Skeletal muscle tissue (tissue), 3 donors: ENCODE measurements at regions not wholly inside any gene's neighbourhood (a gene's known extent, or its start where the extent isn't known, plus 50 kb on each side); places are given as distances from the start of the nearest gene placed in this dataset.
A peak's percentile ranks its signal among the peaks of the same experiment; 100 is the strongest.

Experiments used
- H3K27ac ChIP-seq: one replicate; pipeline ENCODE4 v1.7.0; 2013; ENCODE audit warnings: mild to moderate bottlenecking, low read depth, low read length, inconsistent platforms
- H3K27me3 ChIP-seq, 3 donors: one replicate each; pipeline ENCODE4 v1.7.0; 2013; ENCODE audit warnings: low read length in 3 of 3; ENCODE audit not compliant: control insufficient read depth in 3 of 3, insufficient read depth in 3 of 3
- H3K36me3 ChIP-seq, 3 donors: one replicate each; pipeline ENCODE4 v1.7.0; 2013; ENCODE audit warnings: low read length in 3 of 3; ENCODE audit not compliant: control insufficient read depth in 3 of 3, insufficient read depth in 3 of 3
- H3K4me1 ChIP-seq, 3 donors: one replicate each; pipeline ENCODE4 v1.7.0; 2013; ENCODE audit warnings: low read length in 3 of 3, mild to moderate bottlenecking in 3 of 3; ENCODE audit not compliant: control insufficient read depth in 3 of 3, insufficient read depth in 3 of 3
- H3K4me3 ChIP-seq, 3 donors: one replicate each; pipeline ENCODE4 v1.7.0; 2013; ENCODE audit warnings: low read length in 3 of 3
- H3K9ac ChIP-seq, 3 donors: one replicate each; pipeline ENCODE4 v1.7.0; 2013; ENCODE audit warnings: low read length in 3 of 3, mild to moderate bottlenecking in 3 of 3, moderate library complexity in 2 of 3, low read depth in 1 of 3
- H3K9me3 ChIP-seq, 3 donors: one replicate each; pipeline ENCODE4 v1.7.0; 2013; ENCODE audit warnings: low read length in 3 of 3; ENCODE audit not compliant: control insufficient read depth in 3 of 3
- donor health status: Osteomylitis.

- Histone ChIP-seq H3K4me1 (peaks cover 2 to 15% (median 7%) of the 10 kb centered on the region in 3 donors), H3K9ac (no peak overlapping the region), H3K9me3 (no peaks in the 10 kb centered on the region), H3K27ac (no peak overlapping the region), H3K4me3 (no peak overlapping the region), H3K27me3 (no peaks in the 10 kb centered on the region), H3K36me3 (no peaks in the 10 kb centered on the region)
Measured at GRCh38 chr9:87109851-87110250, 162.5 kb upstream of the GAS1 start.

- no peak overlapping the region for H3K9ac ChIP-seq
- H3K36me3 ChIP-seq = no peaks in the 10 kb centered on the region
- peaks cover 11 to 24% (median 16%) of the 10 kb centered on the region in 3 donors for H3K4me1 ChIP-seq
- no peaks in the 10 kb centered on the region for H3K9me3 ChIP-seq
- no peak overlapping the region for H3K27ac ChIP-seq
- H3K27me3 ChIP-seq = no peaks in the 10 kb centered on the region
- no peak overlapping the region for H3K4me3 ChIP-seq
Measured at GRCh38 chr9:87111010-87111409, 163.7 kb upstream of the GAS1 start.

- no peaks in the 10 kb centered on the region for H3K36me3 ChIP-seq
- no peaks in the 10 kb centered on the region for H3K9me3 ChIP-seq
- H3K9ac ChIP-seq = no peak overlapping the region
- H3K4me3 ChIP-seq = no peak overlapping the region
- no peaks in the 10 kb centered on the region for H3K27me3 ChIP-seq
- peaks cover 19 to 34% (median 29%) of the 10 kb centered on the region in 3 donors for H3K4me1 ChIP-seq
- H3K27ac ChIP-seq = no peak overlapping the region
Measured at GRCh38 chr9:87112656-87113055, 165.3 kb upstream of the GAS1 start.

DNA sequence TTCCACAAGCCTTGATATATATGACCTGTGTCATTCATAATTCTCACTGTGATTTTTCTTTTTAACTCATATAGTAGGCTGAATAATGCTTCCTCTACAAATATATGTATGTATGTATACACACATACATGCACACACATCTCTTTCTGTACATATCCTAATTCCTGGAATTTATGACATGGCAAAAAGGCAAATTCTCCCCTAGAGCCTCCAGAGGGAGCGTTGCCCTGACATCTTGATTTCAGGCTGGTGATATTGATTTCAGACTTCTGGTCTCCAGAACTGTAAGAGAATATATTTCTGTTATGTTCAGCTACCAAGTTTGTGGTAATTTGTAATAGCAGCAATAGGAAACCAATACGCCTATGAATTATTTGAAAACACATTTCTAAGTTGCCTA, 166.6 kb upstream of the GAS1 start:
- Histone ChIP-seq H3K27me3 (no peaks in the 10 kb centered on the region), H3K27ac (no peak overlapping the region), H3K4me3 (no peak overlapping the region), H3K36me3 (no peaks in the 10 kb centered on the region), H3K4me1 (peaks cover 19 to 30% (median 29%) of the 10 kb centered on the region in 3 donors), H3K9ac (no peak overlapping the region), H3K9me3 (no peaks in the 10 kb centered on the region)

- peaks cover 27 to 40% (median 36%) of the 10 kb centered on the region in 3 donors for H3K4me1 ChIP-seq
- H3K27ac ChIP-seq = peak overlapping the region; percentile 53
- H3K9ac ChIP-seq = peak overlapping the region in 1 of 3 donors; percentile 26
- no peak overlapping the region for H3K4me3 ChIP-seq
- H3K9me3 ChIP-seq = no peaks in the 10 kb centered on the region
- H3K27me3 ChIP-seq = no peaks in the 10 kb centered on the region
- H3K36me3 ChIP-seq = no peaks in the 10 kb centered on the region
Measured at GRCh38 chr9:87115785-87116184, 168.5 kb upstream of the GAS1 start.

- H3K36me3 ChIP-seq = no peaks in the 10 kb centered on the region
- H3K4me1 ChIP-seq = peaks cover 27 to 42% (median 36%) of the 10 kb centered on the region in 3 donors
- no peaks in the 10 kb centered on the region for H3K9me3 ChIP-seq
- H3K4me3 ChIP-seq = peak overlapping the region in 1 of 3 donors; percentile 41
- no peaks in the 10 kb centered on the region for H3K27me3 ChIP-seq
- peak overlapping the region in 1 of 3 donors; percentile 26 for H3K9ac ChIP-seq
- peak overlapping the region; percentile 53 for H3K27ac ChIP-seq
Measured at GRCh38 chr9:87116492-87116891, 169.2 kb upstream of the GAS1 start.

DNA sequence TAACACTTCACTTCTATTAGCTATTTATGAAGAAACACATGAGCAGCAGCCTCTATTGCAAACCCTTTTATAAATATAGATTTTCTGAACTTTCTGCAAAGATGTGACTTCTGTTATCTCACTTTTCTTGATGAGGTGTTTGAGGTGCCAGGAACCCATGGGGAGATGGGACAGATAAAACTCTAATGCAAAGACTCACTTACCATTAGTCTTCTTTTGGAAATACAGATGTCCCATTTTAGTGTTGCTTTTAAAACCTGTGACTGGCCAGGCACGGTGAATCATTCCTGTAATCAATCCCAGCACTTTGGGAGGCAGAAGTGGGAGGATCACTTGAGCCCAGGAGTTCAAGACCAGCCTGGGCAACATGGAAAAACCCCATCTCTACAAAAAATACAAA, 171.3 kb upstream of the GAS1 start:
- Histone ChIP-seq H3K9ac (no peak overlapping the region), H3K36me3 (no peaks in the 10 kb centered on the region), H3K9me3 (no peaks in the 10 kb centered on the region), H3K27ac (no peak overlapping the region), H3K27me3 (no peaks in the 10 kb centered on the region), H3K4me1 (peaks cover 27 to 42% (median 39%) of the 10 kb centered on the region in 3 donors), H3K4me3 (no peak overlapping the region)

DNA sequence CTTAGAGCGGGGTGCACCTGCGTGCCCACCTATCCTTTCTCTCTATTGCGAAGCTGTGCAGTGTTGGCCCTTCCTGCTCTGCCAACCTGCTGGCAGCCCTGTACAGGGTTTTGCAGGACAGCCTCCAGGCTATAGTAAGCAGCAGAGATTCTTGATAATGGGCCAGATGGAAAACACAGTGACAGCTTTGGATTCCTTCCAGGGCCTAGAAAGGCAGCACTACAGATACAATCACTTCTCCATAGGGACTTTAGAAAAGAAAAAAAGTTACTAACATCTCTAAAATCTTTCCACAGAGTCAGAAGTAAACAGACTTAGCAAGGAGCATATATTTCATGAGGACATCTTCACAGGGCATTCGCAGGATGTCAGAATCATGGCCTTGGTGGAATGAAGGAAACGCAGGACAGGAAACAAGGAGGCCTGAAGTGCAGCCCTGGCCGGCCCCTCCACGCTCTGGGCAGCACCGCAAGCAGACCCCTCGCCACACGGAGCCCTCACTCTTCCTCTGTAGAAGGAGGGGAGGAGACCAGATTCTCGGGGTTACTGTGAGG, 172.1 kb upstream of the GAS1 start:
- Histone ChIP-seq H3K9ac (peak overlapping the region in 1 of 3 donors; percentile 45), H3K27me3 (no peaks in the 10 kb centered on the region), H3K4me1 (peaks cover 27 to 42% (median 39%) of the 10 kb centered on the region in 3 donors), H3K27ac (no peak overlapping the region), H3K9me3 (no peaks in the 10 kb centered on the region), H3K36me3 (no peaks in the 10 kb centered on the region), H3K4me3 (no peak overlapping the region)

GRCh38 chr9:87120610-87121009, 173.3 kb upstream of the GAS1 start:
- Histone ChIP-seq H3K27me3 (no peaks in the 10 kb centered on the region), H3K4me1 (peaks cover 21 to 33% (median 31%) of the 10 kb centered on the region in 3 donors), H3K36me3 (no peaks in the 10 kb centered on the region), H3K9me3 (no peaks in the 10 kb centered on the region), H3K4me3 (no peak overlapping the region), H3K9ac (no peak overlapping the region), H3K27ac (no peak overlapping the region)

GRCh38 chr9:87122947-87123685, 175.8 kb upstream of the GAS1 start:
- no peak overlapping the region for H3K27ac ChIP-seq
- no peaks in the 10 kb centered on the region for H3K36me3 ChIP-seq
- H3K9me3 ChIP-seq = no peaks in the 10 kb centered on the region
- H3K4me1 ChIP-seq = peaks cover 8 to 16% (median 16%) of the 10 kb centered on the region in 3 donors
- H3K9ac ChIP-seq = no peak overlapping the region
- H3K4me3 ChIP-seq = no peak overlapping the region
- no peaks in the 10 kb centered on the region for H3K27me3 ChIP-seq
